ENCODE measurements at regions not wholly inside any gene's neighbourhood (a gene's known extent, or its start where the extent isn't known, plus 50 kb on each side); places are given as distances from the start of the nearest gene placed in this dataset.
A peak's percentile ranks its signal among the peaks of the same experiment; 100 is the strongest.
"Not testable (repeated sequence)": the region's sequence is repeated elsewhere in the genome, so short reads cannot be mapped to it uniquely, and the experiment has no call there.

- POLR2A ChIA-PET: no interaction called here
- no peak for DNase-seq
These were observed 899.2 kb downstream of the NCAM2 start for GRCh38 chr21:21897275-21897883.

DNA sequence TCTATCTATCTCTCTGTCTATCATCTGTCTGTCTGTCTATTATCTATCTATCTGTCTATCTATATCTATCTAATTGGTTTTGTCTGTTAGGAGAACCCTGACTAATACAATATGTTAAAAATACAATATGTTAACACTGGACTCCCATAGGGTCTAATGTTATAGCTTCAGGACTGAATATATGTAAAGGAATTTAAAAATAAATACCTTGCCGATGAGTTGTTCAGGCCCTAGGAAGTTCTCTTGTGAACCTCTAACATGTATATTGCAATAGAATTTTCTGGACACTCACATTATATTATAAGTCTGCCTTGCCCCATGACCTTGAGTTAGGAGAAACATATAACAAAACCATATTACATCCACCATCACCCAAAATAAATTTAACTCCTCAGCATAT is 900.6 kb downstream of the NCAM2 start:
- Histone ChIP-seq H3K9ac (no peak overlapping the region), H3K27ac (ENCODE audit: low read depth in 2 of 2, low read length in 1 of 2) (no peak overlapping the region), H3K9me3 (no peaks in the 10 kb centered on the region), H3K4me2 (no peak overlapping the region), H3F3A (replicated peaks; ENCODE audit: insufficient read depth) (no peaks in the 10 kb centered on the region), H3K27me3 (ENCODE audit: insufficient read depth) (no peaks in the 10 kb centered on the region), H3K4me1 (ENCODE audit: control insufficient read depth in 1 of 2, insufficient read depth in 2 of 2, low read depth in 1 of 2, low read length in 1 of 2) (no peaks in the 10 kb centered on the region), H3K36me3 (replicated peaks in 1 of 2; ENCODE audit: control insufficient read depth in 1 of 2, insufficient read depth in 2 of 2, low read length in 1 of 2) (no peaks in the 10 kb centered on the region), H4K20me1 (ENCODE audit: insufficient read depth) (no peaks in the 10 kb centered on the region), H3K4me3 (ENCODE audit: low read depth in 2 of 2, low read length in 1 of 2) (no peak overlapping the region), H3K9me2 (no peaks in the 10 kb centered on the region), H2AFZ (ENCODE audit: low read depth) (no peak overlapping the region), H3K79me2 (ENCODE audit: insufficient read depth) (no peaks in the 10 kb centered on the region)
- DNase-seq: no peak
- TF ChIP-seq TEAD4 (IDR thresholded peaks at IDR 0.05; ENCODE audit: borderline replicate concordance, insufficient read depth) (no peak), RXRA (IDR thresholded peaks at IDR 0.05; ENCODE audit: borderline replicate concordance, low read depth) (no peak), TCF12 (IDR thresholded peaks at IDR 0.05) (no peak), SMC3 (IDR thresholded peaks at IDR 0.05; ENCODE audit: low read depth, low read length) (no peak), MXI1 (IDR thresholded peaks at IDR 0.05; ENCODE audit: low read depth, low read length) (no peak), RFX5 (IDR thresholded peaks at IDR 0.05; ENCODE audit: low read length) (no peak), FOSL2 (IDR thresholded peaks at IDR 0.05; ENCODE audit: borderline replicate concordance, low read depth) (no peak), ELF1 (IDR thresholded peaks at IDR 0.05) (no peak), POLR2AphosphoS5 (IDR thresholded peaks at IDR 0.05; ENCODE audit: low read depth, low read length) (no peak)
- TF ChIP-seq, protein P1, sequence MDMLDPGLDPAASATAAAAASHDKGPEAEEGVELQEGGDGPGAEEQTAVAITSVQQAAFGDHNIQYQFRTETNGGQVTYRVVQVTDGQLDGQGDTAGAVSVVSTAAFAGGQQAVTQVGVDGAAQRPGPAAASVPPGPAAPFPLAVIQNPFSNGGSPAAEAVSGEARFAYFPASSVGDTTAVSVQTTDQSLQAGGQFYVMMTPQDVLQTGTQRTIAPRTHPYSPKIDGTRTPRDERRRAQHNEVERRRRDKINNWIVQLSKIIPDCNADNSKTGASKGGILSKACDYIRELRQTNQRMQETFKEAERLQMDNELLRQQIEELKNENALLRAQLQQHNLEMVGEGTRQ (IDR thresholded peaks at IDR 0.05; ENCODE audit: borderline replicate concordance, low read depth, low read length): no peak
- WGBS (ENCODE audit: low lambda C conversion rate): 89% methylated on average over 1 of the region's 1 CpG
- POLR2A ChIA-PET: no interaction called here
- CTCF ChIA-PET: interaction anchor here (0.6 kb wide), 1 partner anchor 36 kb away, joined by 3 read pairs; no protein-coding TSS in a partner anchor

More at GRCh38 chr21:21897275-21897883, 899.2 kb downstream of the NCAM2 start:
- TF ChIP-seq PBX3 (IDR thresholded peaks at IDR 0.05): peak; percentile 26; the same call in 1 of the 2 replicates
- peak; percentile 16; the same call in 1 of the 2 replicates for TF ChIP-seq FOSL2 (IDR thresholded peaks at IDR 0.05; ENCODE audit: borderline replicate concordance, low read depth)
- no peak for TF ChIP-seq JUND (IDR thresholded peaks at IDR 0.05)
- TF ChIP-seq EP300 (IDR thresholded peaks at IDR 0.05; ENCODE audit: borderline replicate concordance in 1 of 2, low read depth in 1 of 2, low read length in 1 of 2): no peak
- no peaks in the 10 kb centered on the region for H3K36me3 ChIP-seq (replicated peaks in 1 of 2; ENCODE audit: control insufficient read depth in 1 of 2, insufficient read depth in 2 of 2, low read length in 1 of 2)
- peak overlapping the region; percentile 49; the same call in 1 of the 2 replicates for H2AFZ ChIP-seq (ENCODE audit: low read depth)
- no peaks in the 10 kb centered on the region for H4K20me1 ChIP-seq (ENCODE audit: insufficient read depth)
- no peak overlapping the region for H3K27ac ChIP-seq (ENCODE audit: low read depth in 2 of 2, low read length in 1 of 2)
- WGBS (ENCODE audit: low lambda C conversion rate): 52% methylated on average over 2 of the region's 2 CpGs
- no peak overlapping the region for H3K9ac ChIP-seq
- no peaks in the 10 kb centered on the region for H3K79me2 ChIP-seq (ENCODE audit: insufficient read depth)
- CTCF ChIA-PET: no interaction called here
- H3K27me3 ChIP-seq (ENCODE audit: insufficient read depth): no peaks in the 10 kb centered on the region
- H3K4me1 ChIP-seq (ENCODE audit: control insufficient read depth in 1 of 2, insufficient read depth in 2 of 2, low read depth in 1 of 2, low read length in 1 of 2): no peaks in the 10 kb centered on the region
- H3K9me2 ChIP-seq: no peaks in the 10 kb centered on the region
- H3F3A ChIP-seq (replicated peaks; ENCODE audit: insufficient read depth): no peaks in the 10 kb centered on the region
- H3K4me2 ChIP-seq: no peak overlapping the region
- no peak overlapping the region for H3K4me3 ChIP-seq (ENCODE audit: low read depth in 2 of 2, low read length in 1 of 2)
- no peaks in the 10 kb centered on the region for H3K9me3 ChIP-seq

GRCh38 chr21:21902416-21902815 is 904.2 kb downstream of the NCAM2 start:
- H2AFZ ChIP-seq (ENCODE audit: low read depth); H3K9ac ChIP-seq; H3K27me3 ChIP-seq (ENCODE audit: insufficient read depth); H3K4me2 ChIP-seq; DNase-seq; H3K4me3 ChIP-seq (ENCODE audit: low read depth in 2 of 2, low read length in 1 of 2); H3K27ac ChIP-seq (ENCODE audit: low read depth in 2 of 2, low read length in 1 of 2); H3K79me2 ChIP-seq (ENCODE audit: insufficient read depth); H3K36me3 ChIP-seq (replicated peaks in 1 of 2; ENCODE audit: control insufficient read depth in 1 of 2, insufficient read depth in 2 of 2, low read length in 1 of 2); POLR2A ChIA-PET; H3K9me2 ChIP-seq; H3K9me3 ChIP-seq; H3F3A ChIP-seq (replicated peaks; ENCODE audit: insufficient read depth); H3K4me1 ChIP-seq (ENCODE audit: control insufficient read depth in 1 of 2, insufficient read depth in 2 of 2, low read depth in 1 of 2, low read length in 1 of 2); H4K20me1 ChIP-seq (ENCODE audit: insufficient read depth): not testable (repeated sequence)
- CTCF ChIA-PET: interaction anchor here (0.8 kb wide), 1 partner anchor 23 kb away, joined by 3 read pairs; no protein-coding TSS in a partner anchor
- 100% methylated on average over 3 of the region's 28 CpGs for WGBS (ENCODE audit: low lambda C conversion rate)

Measured in SK-N-SH (cell line).